ENCODE measurements at regions not wholly inside any gene's neighbourhood (a gene's known extent, or its start where the extent isn't known, plus 50 kb on each side); places are given as distances from the start of the nearest gene placed in this dataset.

DNA sequence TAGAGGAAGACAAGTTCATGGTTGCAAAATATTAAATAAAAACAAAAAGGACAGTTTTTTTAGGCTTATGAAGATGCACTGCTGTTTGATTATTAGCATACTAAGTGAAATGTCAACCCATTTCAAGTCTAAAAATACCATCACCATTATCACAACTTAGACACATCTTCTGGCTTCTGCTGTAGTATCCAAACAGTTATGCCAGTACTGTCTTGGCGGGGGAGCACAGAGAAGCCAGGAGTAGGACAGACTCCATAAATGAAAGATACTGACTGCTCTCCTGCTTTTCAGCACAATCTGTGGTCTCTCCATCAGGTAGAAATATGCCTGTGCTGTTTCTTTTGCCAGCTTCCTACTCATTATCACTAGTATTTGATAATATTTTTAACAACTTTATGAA is 179.2 kb upstream of the DSEL start:
- Histone ChIP-seq H3K23me2 (ENCODE audit: low read depth, low read length) (no peaks in the 10 kb centered on the region; the same call in 1 of the 2 replicates), H3K79me1 (ENCODE audit: low read depth, low read length) (no peaks in the 10 kb centered on the region), H3K4me1 (replicated peaks in 1 of 4; ENCODE audit: control insufficient read depth in 3 of 4, insufficient read depth in 4 of 4, low read length in 3 of 4) (peaks cover 0 to 4% (median 1%) of the 10 kb centered on the region in 4 experiments; a peak in 2 of 7 replicates), H3K23ac (ENCODE audit: insufficient read length) (no peak overlapping the region), H3K9me3 (ENCODE audit: insufficient read depth in 2 of 2, low read depth in 1 of 2, low read length in 1 of 2) (no peaks in the 10 kb centered on the region), H3K4ac (replicated peaks; ENCODE audit: insufficient read length, low read depth, low read length) (no peak overlapping the region), H3K14ac (ENCODE audit: insufficient read length) (no peak overlapping the region), H3K27ac (ENCODE audit: low read depth, low read length) (no peak overlapping the region), H4K5ac (ENCODE audit: insufficient read length, low read depth, low read length) (no peak overlapping the region), H4K20me1 (replicated peaks in 1 of 2; ENCODE audit: control insufficient read depth in 1 of 2, insufficient read depth in 2 of 2, low read length in 2 of 2) (no peaks in the 10 kb centered on the region), H2BK120ac (replicated peaks; ENCODE audit: low read depth, low read length) (no peak overlapping the region), H2BK20ac (ENCODE audit: low read length) (no peak overlapping the region), H3K27me3 (replicated peaks in 1 of 4; ENCODE audit: control insufficient read depth in 3 of 4, extremely low read depth in 1 of 4, insufficient read depth in 3 of 4, low read length in 3 of 4) (no peaks in the 10 kb centered on the region), H3K9ac (replicated peaks in 1 of 4; ENCODE audit: extremely low read depth in 1 of 4, low read depth in 3 of 4, low read length in 3 of 4) (no peak overlapping the region), H3K36me3 (ENCODE audit: control insufficient read depth in 2 of 4, insufficient read depth in 4 of 4, low read length in 3 of 4) (no peaks in the 10 kb centered on the region), H3K18ac (ENCODE audit: extremely low read depth, low read length) (no peak overlapping the region), H4K91ac (replicated peaks; ENCODE audit: insufficient read length, low read length) (no peak overlapping the region), H2BK12ac (ENCODE audit: low read depth, low read length) (no peak overlapping the region), H3K4me2 (ENCODE audit: insufficient read depth in 1 of 2, low read depth in 2 of 2, low read length in 2 of 2) (no peak overlapping the region), H2AFZ (ENCODE audit: low read length) (no peak overlapping the region), H3K4me3 (ENCODE audit: extremely low read depth in 1 of 4, insufficient read depth in 2 of 4, low read depth in 3 of 4, low read length in 4 of 4) (no peak overlapping the region), H2AK5ac (ENCODE audit: low read depth, low read length) (no peak overlapping the region), H2BK5ac (ENCODE audit: low read depth, low read length) (no peak overlapping the region), H3K56ac (replicated peaks; ENCODE audit: insufficient read length, low read depth, low read length) (no peak overlapping the region), H3K79me2 (ENCODE audit: control insufficient read depth in 1 of 2, insufficient read depth in 2 of 2, low read length in 2 of 2) (no peaks in the 10 kb centered on the region), H2BK15ac (ENCODE audit: low read length) (no peak overlapping the region), H4K8ac (ENCODE audit: extremely low read depth, insufficient read depth, low read length) (no peak overlapping the region)
- FAIRE-seq: no peak
- no peak for TF ChIP-seq JUND (IDR thresholded peaks at IDR 0.05; ENCODE audit: low read length)
- TF ChIP-seq MAFK (IDR thresholded peaks at IDR 0.05; ENCODE audit: low read depth, low read length): no peak
- no peak for TF ChIP-seq SAP30 (IDR thresholded peaks at IDR 0.05; ENCODE audit: insufficient read depth, insufficient replicate concordance, low read length)
- TF ChIP-seq KDM1A (IDR thresholded peaks at IDR 0.05; ENCODE audit: borderline replicate concordance, low read length): no peak
- no peak for TF ChIP-seq SIN3A (conservative IDR thresholded peaks at IDR 0.05 in 1 of 2, IDR thresholded peaks at IDR 0.05 in 1 of 2; ENCODE audit: low read depth in 1 of 2, low read length in 2 of 2)
- TF ChIP-seq ATF2 (IDR thresholded peaks at IDR 0.05; ENCODE audit: low read length): no peak
- no peak for TF ChIP-seq SP4 (IDR thresholded peaks at IDR 0.05; ENCODE audit: low read length)
- TF ChIP-seq GTF2F1 (IDR thresholded peaks at IDR 0.05; ENCODE audit: borderline replicate concordance, low read depth, low read length): no peak
- no peak for TF ChIP-seq MAX (IDR thresholded peaks at IDR 0.05)
- no peak for DNase-seq (ENCODE audit: low read depth in 1 of 2, low spot score in 2 of 2)
- ChIA-PET POLR2A (ENCODE audit: partially characterized antibody) (no interaction called here), CTCF (ENCODE audit: partially characterized antibody) (no interaction called here)
- 94% methylated on average over 1 of the region's 1 CpG; no CpG with 5 or more reads in 1 of the 2 experiments for WGBS, 2 experiments (ENCODE audit: extremely low coverage in 1 of 2, insufficient coverage in 1 of 2, insufficient read length in 1 of 2, insufficient replicate concordance in 2 of 2, low coverage in 1 of 2, low lambda C conversion rate in 2 of 2, missing lambda C conversion rate in 1 of 2)
